Lung (tissue), 11 donors: ENCODE measurements at regions not wholly inside any gene's neighbourhood (a gene's known extent, or its start where the extent isn't known, plus 50 kb on each side); places are given as distances from the start of the nearest gene placed in this dataset.
A peak's percentile ranks its signal among the peaks of the same experiment; 100 is the strongest.

ENCODE experiments used
- ATAC-seq: fragments of 200-7000 bp; cut with Tn5 transposase; one replicate; pipeline ENCODE4 v1.9.1; 2020; ENCODE audit warnings: moderate number of reproducible peaks; ENCODE audit not compliant: insufficient read depth, low FRiP score
- DNase-seq, 3 donors: peaks; one replicate each; pipeline ENCODE4 v3.0.0-alpha.2; 2013 to 2017
- H3K27ac ChIP-seq, 2 donors: one replicate each; pipeline ENCODE4 v1.5.1; 2013; ENCODE audit warnings: mild to moderate bottlenecking in 2 of 2, moderate library complexity in 2 of 2, control low read depth in 1 of 2, inconsistent platforms in 1 of 2, low read depth in 1 of 2, low read length in 1 of 2
- H3K27me3 ChIP-seq, 3 donors: one replicate each; pipeline ENCODE4 v1.5.1; 2013; ENCODE audit warnings: low read length in 2 of 3; ENCODE audit not compliant: control insufficient read depth in 3 of 3, insufficient read depth in 3 of 3
- H3K36me3 ChIP-seq, 4 donors: one replicate each; pipeline ENCODE4 v1.5.1; 2013; ENCODE audit warnings: low read length in 4 of 4, mild to moderate bottlenecking in 1 of 4, moderate library complexity in 1 of 4; ENCODE audit not compliant: control insufficient read depth in 4 of 4, insufficient read depth in 4 of 4
- H3K4me1 ChIP-seq, 5 donors: one replicate each; pipeline ENCODE4 v1.5.1; 2013; ENCODE audit warnings: low read length in 5 of 5, mild to moderate bottlenecking in 2 of 5, moderate library complexity in 1 of 5; ENCODE audit not compliant: control insufficient read depth in 5 of 5, insufficient read depth in 5 of 5
- H3K4me3 ChIP-seq: one replicate; pipeline ENCODE4 v1.5.1; 2013; ENCODE audit warnings: mild to moderate bottlenecking, control low read depth, moderate library complexity
- H3K9ac ChIP-seq, 2 donors: one replicate each; pipeline ENCODE4 v1.5.1; 2013; ENCODE audit warnings: low read length in 2 of 2, control low read depth in 1 of 2; ENCODE audit not compliant: insufficient read depth in 1 of 2
- H3K9me3 ChIP-seq, 4 donors: one replicate each; pipeline ENCODE4 v1.5.1; 2013; ENCODE audit warnings: low read length in 3 of 4, mild to moderate bottlenecking in 1 of 4, moderate library complexity in 1 of 4; ENCODE audit not compliant: control insufficient read depth in 4 of 4, insufficient read depth in 3 of 4
- WGBS, 2 donors: extraction: QIAGEN DNeasy Blood & Tissue Kit; methylation state at CpG; one replicate each; pipeline ENCODE4 v1.1.7; 2013; 5-methylcytosine and 5-hydroxymethylcytosine counted together
- TF ChIP-seq, protein P1 (sequence below): IDR thresholded peaks from 2 replicates; pipeline ENCODE4 v1.5.1; 2012; ENCODE audit warnings: mild to moderate bottlenecking; ENCODE audit errors: control extremely low read depth, extremely low read depth
- donor health status: control.
- donor health status: control.
- donor health status: Bipolar disorder and iron deficiency.
- donor health status: healthy.
- donor health status: DM: yes; HTN: yes; CAD: no.

DNA sequence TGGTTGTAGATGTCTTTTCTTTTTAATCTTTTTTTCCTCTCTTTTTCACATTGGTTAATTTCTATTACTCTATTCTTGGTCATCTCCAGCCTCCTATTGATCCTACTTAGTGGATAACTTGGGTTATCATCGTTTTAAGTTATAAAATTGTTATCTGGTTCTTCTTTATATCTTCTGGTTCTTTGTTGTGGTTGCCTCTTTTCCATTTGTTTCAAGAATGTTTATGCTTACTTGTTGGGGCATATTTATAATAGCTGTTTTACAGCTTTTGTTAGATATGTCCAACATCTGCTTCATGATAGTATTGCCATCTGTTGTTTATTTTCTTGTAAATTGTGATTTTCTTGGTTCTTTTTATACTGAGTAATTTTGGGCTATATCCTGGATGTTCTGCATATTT, 1429.6 kb downstream of the TBC1D22A start:
- 43 to 62% methylated on average over 1 of the region's 1 CpG for WGBS, 2 donors
- TF ChIP-seq, protein P1, sequence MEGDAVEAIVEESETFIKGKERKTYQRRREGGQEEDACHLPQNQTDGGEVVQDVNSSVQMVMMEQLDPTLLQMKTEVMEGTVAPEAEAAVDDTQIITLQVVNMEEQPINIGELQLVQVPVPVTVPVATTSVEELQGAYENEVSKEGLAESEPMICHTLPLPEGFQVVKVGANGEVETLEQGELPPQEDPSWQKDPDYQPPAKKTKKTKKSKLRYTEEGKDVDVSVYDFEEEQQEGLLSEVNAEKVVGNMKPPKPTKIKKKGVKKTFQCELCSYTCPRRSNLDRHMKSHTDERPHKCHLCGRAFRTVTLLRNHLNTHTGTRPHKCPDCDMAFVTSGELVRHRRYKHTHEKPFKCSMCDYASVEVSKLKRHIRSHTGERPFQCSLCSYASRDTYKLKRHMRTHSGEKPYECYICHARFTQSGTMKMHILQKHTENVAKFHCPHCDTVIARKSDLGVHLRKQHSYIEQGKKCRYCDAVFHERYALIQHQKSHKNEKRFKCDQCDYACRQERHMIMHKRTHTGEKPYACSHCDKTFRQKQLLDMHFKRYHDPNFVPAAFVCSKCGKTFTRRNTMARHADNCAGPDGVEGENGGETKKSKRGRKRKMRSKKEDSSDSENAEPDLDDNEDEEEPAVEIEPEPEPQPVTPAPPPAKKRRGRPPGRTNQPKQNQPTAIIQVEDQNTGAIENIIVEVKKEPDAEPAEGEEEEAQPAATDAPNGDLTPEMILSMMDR = no peak
- ATAC-seq = no peak

DNA sequence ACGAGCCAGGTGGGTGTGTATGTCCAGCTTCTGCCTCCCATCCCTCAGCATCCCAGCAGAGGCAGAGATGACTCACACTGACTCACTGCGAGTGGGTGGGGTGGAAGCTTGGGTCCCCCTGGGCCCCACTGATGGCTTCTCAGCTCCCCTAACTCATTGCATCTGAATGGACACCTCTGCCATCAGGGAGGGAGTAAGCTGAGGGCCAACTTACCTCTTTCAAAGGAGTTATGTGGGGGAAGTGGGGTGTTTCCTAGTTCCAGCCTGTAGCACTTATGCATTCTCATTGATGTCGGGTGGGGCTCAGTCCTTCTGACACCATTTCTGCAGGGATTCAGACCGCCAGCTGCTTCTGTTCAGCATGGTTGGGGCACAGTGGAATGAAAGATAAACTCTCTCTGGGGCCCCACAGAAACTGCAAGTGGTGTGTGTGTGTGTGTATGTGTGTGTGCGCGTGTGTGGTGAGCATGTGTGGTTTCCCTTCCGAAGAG, 1425.8 kb downstream of the TBC1D22A start:
- TF ChIP-seq, protein P1 = no peak
- DNase-seq (peak; percentile 38 to 72 (median 55)), ATAC-seq (no peak)

More for the DNA sequence above, 1429.6 kb downstream of the TBC1D22A start:
- no peaks in the 10 kb centered on the region for H3K27me3 ChIP-seq
- peaks cover 0 to 5% (median 0%) of the 10 kb centered on the region in 5 donors for H3K4me1 ChIP-seq
- H3K36me3 ChIP-seq = no peaks in the 10 kb centered on the region
- no peak for DNase-seq
- H3K4me3 ChIP-seq = no peak overlapping the region
- no peak overlapping the region for H3K27ac ChIP-seq
- H3K9ac ChIP-seq = no peak overlapping the region
- H3K9me3 ChIP-seq = no peaks in the 10 kb centered on the region

DNA sequence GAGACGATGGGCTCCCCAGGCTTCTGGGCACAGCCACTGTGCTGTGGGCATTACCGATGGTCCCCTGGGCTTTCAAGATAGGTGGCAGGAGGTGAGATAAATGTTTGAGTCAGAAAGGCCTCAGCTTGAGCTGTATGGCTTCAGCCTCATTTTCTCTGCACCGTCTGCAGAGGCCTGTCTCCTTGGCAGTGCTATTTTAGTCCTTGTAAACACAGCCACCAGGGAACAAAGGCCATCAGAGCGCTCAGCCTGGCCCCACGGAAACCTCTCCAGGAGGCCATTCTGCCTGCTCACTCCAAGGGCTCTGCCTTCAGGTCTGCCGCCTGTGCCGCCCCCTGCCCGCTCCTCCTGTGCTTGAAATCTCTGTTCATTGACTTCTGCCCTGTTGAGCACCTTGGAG, 1424.9 kb downstream of the TBC1D22A start:
- Histone ChIP-seq H3K4me3 (no peak overlapping the region), H3K36me3 (no peaks in the 10 kb centered on the region), H3K27ac (no peak overlapping the region), H3K4me1 (peaks cover 0 to 6% (median 0%) of the 10 kb centered on the region in 5 donors), H3K9ac (no peak overlapping the region), H3K27me3 (peaks cover 0 to 2% (median 0%) of the 10 kb centered on the region in 3 donors), H3K9me3 (peaks cover 0 to 7% (median 0%) of the 10 kb centered on the region in 4 donors)
- DNase-seq = peak in 1 of 3 donors; percentile 14
- no peak for ATAC-seq
- WGBS, 2 donors = 61 to 73% methylated on average over 8 of the region's 8 CpGs
- TF ChIP-seq, protein P1 = no peak

More for the DNA sequence above, 1425.8 kb downstream of the TBC1D22A start:
- Histone ChIP-seq H3K27me3 (no peaks in the 10 kb centered on the region), H3K4me3 (no peak overlapping the region), H3K9me3 (peaks cover 0 to 7% (median 0%) of the 10 kb centered on the region in 4 donors), H3K9ac (no peak overlapping the region), H3K4me1 (peaks cover 0 to 6% (median 0%) of the 10 kb centered on the region in 5 donors), H3K27ac (no peak overlapping the region), H3K36me3 (no peaks in the 10 kb centered on the region)
- WGBS, 2 donors = 69 to 74% methylated on average over 7 of the region's 7 CpGs
